Epithelial cell of proximal tubule (primary cell): ENCODE measurements at regions not wholly inside any gene's neighbourhood (a gene's known extent, or its start where the extent isn't known, plus 50 kb on each side); places are given as distances from the start of the nearest gene placed in this dataset.

Experiments used
- DNase-seq: peaks from one replicate; pipeline ENCODE4 v3.0.0-alpha.2; 2011; ENCODE audit warnings: low read depth
- H3K4me3 ChIP-seq: 2 replicates; pipeline ENCODE4 v1.5.1; 2011; ENCODE audit warnings: low read depth, mild to moderate bottlenecking, low read length
- CTCF ChIP-seq: conservative IDR thresholded peaks from 2 replicates; pipeline ENCODE4 v1.5.1; 2012; ENCODE audit warnings: low read depth, mild to moderate bottlenecking, low read length

GRCh38 chr1:17913326-17914115 is 158.4 kb downstream of the ACTL8 start:
- TF ChIP-seq CTCF, result no peak

GRCh38 chr1:17914131-17914530 is 159.0 kb downstream of the ACTL8 start:
- DNase-seq, result no peak
- TF ChIP-seq CTCF, result no peak
- no peak overlapping the region for H3K4me3 ChIP-seq

More at GRCh38 chr1:17913326-17914115, 158.4 kb downstream of the ACTL8 start:
- DNase-seq, result no peak
- no peak overlapping the region for H3K4me3 ChIP-seq

- no peak for DNase-seq
- no peak for TF ChIP-seq CTCF
Observed at GRCh38 chr1:17914987-17915386, 159.9 kb downstream of the ACTL8 start.

GRCh38 chr1:17915511-17916197 is 160.5 kb downstream of the ACTL8 start:
- DNase-seq, result no peak
- TF ChIP-seq CTCF, result no peak
- H3K4me3 ChIP-seq, result no peak overlapping the region

More at GRCh38 chr1:17914987-17915386, 159.9 kb downstream of the ACTL8 start:
- no peak overlapping the region for H3K4me3 ChIP-seq

- no peak for TF ChIP-seq CTCF
- no peak overlapping the region for H3K4me3 ChIP-seq
- DNase-seq, result no peak
Observed at GRCh38 chr1:17916702-17917101, 161.6 kb downstream of the ACTL8 start.

GRCh38 chr1:17919525-17920439 is 164.6 kb downstream of the ACTL8 start:
- TF ChIP-seq CTCF, result peak; percentile 52
- no peak overlapping the region for H3K4me3 ChIP-seq
- DNase-seq, result no peak
